ENCODE measurements at regions not wholly inside any gene's neighbourhood (a gene's known extent, or its start where the extent isn't known, plus 50 kb on each side); places are given as distances from the start of the nearest gene placed in this dataset.
"Not testable (repeated sequence)": the region's sequence is repeated elsewhere in the genome, so short reads cannot be mapped to it uniquely, and the experiment has no call there.

- no peaks in the 10 kb centered on the region for H3K9me3 Mint-ChIP-seq (ENCODE audit: low read depth)
- peaks cover 5% of the 10 kb centered on the region for H3K27me3 Mint-ChIP-seq (ENCODE audit: low read depth)
- no peaks in the 10 kb centered on the region for H3K36me3 Mint-ChIP-seq (ENCODE audit: low read depth)
- no peak overlapping the region for H3K4me3 Mint-ChIP-seq (ENCODE audit: unreplicated experiment)
- peak; percentile 90 for TF ChIP-seq CTCF (IDR thresholded peaks at IDR 0.05)
- H3K27ac Mint-ChIP-seq (ENCODE audit: unreplicated experiment): no peak overlapping the region
- no peak for DNase-seq (ENCODE audit: low spot score)
- H3K4me1 Mint-ChIP-seq (ENCODE audit: low read depth): peaks cover 19% of the 10 kb centered on the region
Observed at GRCh38 chr13:24997367-24997967, 98.5 kb upstream of the PABPC3 start.

GRCh38 chr13:24998433-24998832 lies 97.5 kb upstream of the PABPC3 start:
- Mint-ChIP-seq H3K27ac (ENCODE audit: unreplicated experiment) (no peak overlapping the region), H3K36me3 (ENCODE audit: low read depth) (no peaks in the 10 kb centered on the region), H3K4me3 (ENCODE audit: unreplicated experiment) (no peak overlapping the region), H3K9me3 (ENCODE audit: low read depth) (no peaks in the 10 kb centered on the region), H3K4me1 (ENCODE audit: low read depth) (peaks cover 21% of the 10 kb centered on the region), H3K27me3 (ENCODE audit: low read depth) (peaks cover 5% of the 10 kb centered on the region)
- TF ChIP-seq CTCF (IDR thresholded peaks at IDR 0.05): no peak
- no peak for DNase-seq (ENCODE audit: low spot score)

GRCh38 chr13:25001476-25002206 lies 94.3 kb upstream of the PABPC3 start:
- H3K4me1 Mint-ChIP-seq (ENCODE audit: low read depth): peaks cover 21% of the 10 kb centered on the region
- no peaks in the 10 kb centered on the region for H3K36me3 Mint-ChIP-seq (ENCODE audit: low read depth)
- peak overlapping the region; percentile 37 for H3K4me3 Mint-ChIP-seq (ENCODE audit: unreplicated experiment)
- DNase-seq (ENCODE audit: low spot score): no peak
- no peaks in the 10 kb centered on the region for H3K27me3 Mint-ChIP-seq (ENCODE audit: low read depth)
- peak overlapping the region; percentile 86 for H3K27ac Mint-ChIP-seq (ENCODE audit: unreplicated experiment)
- no peak for TF ChIP-seq CTCF (IDR thresholded peaks at IDR 0.05)
- H3K9me3 Mint-ChIP-seq (ENCODE audit: low read depth): no peaks in the 10 kb centered on the region

GRCh38 chr13:25002311-25002710 lies 93.6 kb upstream of the PABPC3 start:
- H3K27me3 Mint-ChIP-seq (ENCODE audit: low read depth); H3K9me3 Mint-ChIP-seq (ENCODE audit: low read depth); DNase-seq (ENCODE audit: low spot score); H3K36me3 Mint-ChIP-seq (ENCODE audit: low read depth): not testable (repeated sequence)
- Mint-ChIP-seq H3K4me1 (ENCODE audit: low read depth) (peaks cover 21% of the 10 kb centered on the region), H3K4me3 (ENCODE audit: unreplicated experiment) (peak overlapping the region; percentile 37), H3K27ac (ENCODE audit: unreplicated experiment) (peak overlapping the region; percentile 86)
- peak; percentile 63 for TF ChIP-seq CTCF (IDR thresholded peaks at IDR 0.05)

- peaks cover 11% of the 10 kb centered on the region for H3K27me3 Mint-ChIP-seq (ENCODE audit: low read depth)
- not testable (repeated sequence) for H3K9me3 Mint-ChIP-seq (ENCODE audit: low read depth); DNase-seq (ENCODE audit: low spot score); H3K4me3 Mint-ChIP-seq (ENCODE audit: unreplicated experiment); H3K27ac Mint-ChIP-seq (ENCODE audit: unreplicated experiment); H3K36me3 Mint-ChIP-seq (ENCODE audit: low read depth)
- peaks cover 21% of the 10 kb centered on the region for H3K4me1 Mint-ChIP-seq (ENCODE audit: low read depth)
Observed at GRCh38 chr13:25004489-25004888, 91.4 kb upstream of the PABPC3 start.

All from chondrocyte (in vitro differentiated cells).